Stimulated activated memory B cell treated with anti-CD40 and anti-IgM and Interleukin-4, amounts not matched to agents 10 μg/mL and 1 μg/mL and 100 μg/mL, for 72 hours (primary cell): ENCODE measurements at regions not wholly inside any gene's neighbourhood (a gene's known extent, or its start where the extent isn't known, plus 50 kb on each side); places are given as distances from the start of the nearest gene placed in this dataset.
"Not testable (repeated sequence)": the region's sequence is repeated elsewhere in the genome, so short reads cannot be mapped to it uniquely, and the experiment has no call there.

Experiments used
- ATAC-seq: fragments of 150-1000 bp; cut with Tn5 transposase; 2 replicates; pipeline ENCODE4 v1.10.0; 2021
- H3K27ac Mint-ChIP-seq: one replicate; pipeline ENCODE4 v1.8.0; 2022; ENCODE audit warnings: mild to moderate bottlenecking, mixed read lengths
- H3K27me3 Mint-ChIP-seq: one replicate; pipeline ENCODE4 v1.8.0; 2022; ENCODE audit warnings: mixed read lengths
- H3K36me3 Mint-ChIP-seq: one replicate; pipeline ENCODE4 v1.8.0; 2022; ENCODE audit warnings: mixed read lengths
- H3K4me1 Mint-ChIP-seq: one replicate; pipeline ENCODE4 v1.8.0; 2022; ENCODE audit warnings: mixed read lengths
- H3K4me3 Mint-ChIP-seq: one replicate; pipeline ENCODE4 v1.8.0; 2022; ENCODE audit warnings: mild to moderate bottlenecking, moderate library complexity, mixed read lengths
- H3K9me3 Mint-ChIP-seq: one replicate; pipeline ENCODE4 v1.8.0; 2022; ENCODE audit warnings: mixed read lengths

- Mint-ChIP-seq H3K4me1 (no peaks in the 10 kb centered on the region), H3K36me3 (no peaks in the 10 kb centered on the region), H3K27me3 (no peaks in the 10 kb centered on the region), H3K4me3 (no peak overlapping the region), H3K9me3 (no peaks in the 10 kb centered on the region), H3K27ac (no peak overlapping the region)
- ATAC-seq: no peak
Observed at GRCh38 chr3:5951026-5951425, 763.5 kb downstream of the EDEM1 start.

GRCh38 chr3:5972586-5972985 is 785.1 kb downstream of the EDEM1 start:
- Mint-ChIP-seq H3K9me3 (peaks cover 4% of the 10 kb centered on the region), H3K4me3 (no peak overlapping the region)

GRCh38 chr3:5974630-5975322 is 787.3 kb downstream of the EDEM1 start:
- peak; percentile 28 for ATAC-seq
- Mint-ChIP-seq H3K9me3 (peaks cover 3% of the 10 kb centered on the region), H3K27me3 (no peaks in the 10 kb centered on the region), H3K27ac (no peak overlapping the region), H3K4me3 (no peak overlapping the region), H3K36me3 (no peaks in the 10 kb centered on the region), H3K4me1 (no peaks in the 10 kb centered on the region)

More at GRCh38 chr3:5972586-5972985, 785.1 kb downstream of the EDEM1 start:
- no peak for ATAC-seq
- Mint-ChIP-seq H3K4me1 (no peaks in the 10 kb centered on the region), H3K27me3 (no peaks in the 10 kb centered on the region), H3K36me3 (no peaks in the 10 kb centered on the region), H3K27ac (no peak overlapping the region)

GRCh38 chr3:5977331-5977730 is 789.8 kb downstream of the EDEM1 start:
- Mint-ChIP-seq H3K36me3 (peaks cover 5% of the 10 kb centered on the region), H3K27ac (no peak overlapping the region), H3K27me3 (peaks cover 7% of the 10 kb centered on the region), H3K4me1 (no peaks in the 10 kb centered on the region), H3K4me3 (no peak overlapping the region), H3K9me3 (peaks cover 10% of the 10 kb centered on the region)
- no peak for ATAC-seq

- Mint-ChIP-seq H3K27ac (no peak overlapping the region), H3K4me1 (no peaks in the 10 kb centered on the region), H3K27me3 (peaks cover 9% of the 10 kb centered on the region), H3K36me3 (peaks cover 5% of the 10 kb centered on the region), H3K4me3 (no peak overlapping the region), H3K9me3 (peaks cover 7% of the 10 kb centered on the region)
- no peak for ATAC-seq
Observed at GRCh38 chr3:5980475-5980874, 793.0 kb downstream of the EDEM1 start.

GRCh38 chr3:5994651-5995050 is 807.1 kb downstream of the EDEM1 start:
- H3K9me3 Mint-ChIP-seq: peaks cover 3% of the 10 kb centered on the region
- ATAC-seq: no peak
- no peak overlapping the region for H3K27ac Mint-ChIP-seq
- H3K4me1 Mint-ChIP-seq: no peaks in the 10 kb centered on the region
- no peaks in the 10 kb centered on the region for H3K36me3 Mint-ChIP-seq
- H3K27me3 Mint-ChIP-seq: no peaks in the 10 kb centered on the region
- H3K4me3 Mint-ChIP-seq: no peak overlapping the region

- peaks cover 7% of the 10 kb centered on the region for H3K9me3 Mint-ChIP-seq
- no peaks in the 10 kb centered on the region for H3K27me3 Mint-ChIP-seq
- no peaks in the 10 kb centered on the region for H3K4me1 Mint-ChIP-seq
- H3K27ac Mint-ChIP-seq: no peak overlapping the region
- ATAC-seq: no peak
- no peaks in the 10 kb centered on the region for H3K36me3 Mint-ChIP-seq
- H3K4me3 Mint-ChIP-seq: no peak overlapping the region
Observed at GRCh38 chr3:6018456-6018855, 830.9 kb downstream of the EDEM1 start.

- Mint-ChIP-seq H3K4me1 (no peaks in the 10 kb centered on the region), H3K27me3 (no peaks in the 10 kb centered on the region), H3K4me3 (no peak overlapping the region), H3K36me3 (no peaks in the 10 kb centered on the region), H3K27ac (no peak overlapping the region), H3K9me3 (peaks cover 10% of the 10 kb centered on the region)
- no peak for ATAC-seq
Observed at GRCh38 chr3:6022621-6023020, 835.1 kb downstream of the EDEM1 start.

GRCh38 chr3:6025032-6025431 is 835.9 kb upstream of the GRM7 start:
- ATAC-seq: no peak
- peaks cover 13% of the 10 kb centered on the region for H3K9me3 Mint-ChIP-seq
- no peaks in the 10 kb centered on the region for H3K4me1 Mint-ChIP-seq
- H3K4me3 Mint-ChIP-seq: no peak overlapping the region
- H3K27ac Mint-ChIP-seq: no peak overlapping the region
- no peaks in the 10 kb centered on the region for H3K36me3 Mint-ChIP-seq
- H3K27me3 Mint-ChIP-seq: no peaks in the 10 kb centered on the region

GRCh38 chr3:6030648-6031047 is 830.3 kb upstream of the GRM7 start:
- not testable (repeated sequence) for H3K27ac Mint-ChIP-seq, H3K27me3 Mint-ChIP-seq, H3K36me3 Mint-ChIP-seq, H3K4me3 Mint-ChIP-seq, ATAC-seq, H3K4me1 Mint-ChIP-seq
- peaks cover 19% of the 10 kb centered on the region for H3K9me3 Mint-ChIP-seq

- no peaks in the 10 kb centered on the region for H3K4me1 Mint-ChIP-seq
- peaks cover 12% of the 10 kb centered on the region for H3K9me3 Mint-ChIP-seq
- H3K36me3 Mint-ChIP-seq: no peaks in the 10 kb centered on the region
- H3K4me3 Mint-ChIP-seq: no peak overlapping the region
- ATAC-seq: no peak
- H3K27me3 Mint-ChIP-seq: no peaks in the 10 kb centered on the region
- no peak overlapping the region for H3K27ac Mint-ChIP-seq
Observed at GRCh38 chr3:6035626-6036025, 825.3 kb upstream of the GRM7 start.

DNA sequence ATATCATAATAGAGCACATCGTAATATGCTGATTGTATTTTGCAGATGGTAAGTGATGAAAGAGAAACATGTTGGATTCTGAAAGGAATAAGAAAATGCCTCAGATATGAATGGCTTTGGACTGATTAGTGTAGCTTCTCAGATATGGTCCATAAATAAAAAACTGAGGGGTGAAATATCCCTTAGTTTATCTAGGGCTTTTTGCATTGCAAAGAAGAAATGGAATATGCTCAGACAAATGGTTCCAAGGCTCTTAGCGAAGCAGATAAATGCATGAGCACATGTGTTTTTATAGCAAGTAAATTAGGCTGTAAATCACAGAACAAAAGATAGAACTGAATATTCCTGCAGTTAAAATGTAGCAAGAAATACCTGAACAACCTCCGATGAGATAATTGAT is 820.9 kb upstream of the GRM7 start:
- H3K4me1 Mint-ChIP-seq: no peaks in the 10 kb centered on the region
- peaks cover 4% of the 10 kb centered on the region for H3K9me3 Mint-ChIP-seq
- H3K27ac Mint-ChIP-seq: no peak overlapping the region
- no peaks in the 10 kb centered on the region for H3K36me3 Mint-ChIP-seq
- H3K27me3 Mint-ChIP-seq: no peaks in the 10 kb centered on the region
- ATAC-seq: no peak
- no peak overlapping the region for H3K4me3 Mint-ChIP-seq

GRCh38 chr3:6041894-6042293 is 819.0 kb upstream of the GRM7 start:
- H3K27ac Mint-ChIP-seq: no peak overlapping the region
- H3K4me1 Mint-ChIP-seq: no peaks in the 10 kb centered on the region
- H3K36me3 Mint-ChIP-seq: no peaks in the 10 kb centered on the region
- ATAC-seq: no peak
- no peak overlapping the region for H3K4me3 Mint-ChIP-seq
- H3K27me3 Mint-ChIP-seq: no peaks in the 10 kb centered on the region
- H3K9me3 Mint-ChIP-seq: peaks cover 5% of the 10 kb centered on the region

- Mint-ChIP-seq H3K27ac (no peak overlapping the region), H3K36me3 (no peaks in the 10 kb centered on the region), H3K4me1 (no peaks in the 10 kb centered on the region), H3K4me3 (no peak overlapping the region), H3K27me3 (no peaks in the 10 kb centered on the region), H3K9me3 (peaks cover 21% of the 10 kb centered on the region)
- no peak for ATAC-seq
Observed at GRCh38 chr3:6047016-6047415, 813.9 kb upstream of the GRM7 start.

DNA sequence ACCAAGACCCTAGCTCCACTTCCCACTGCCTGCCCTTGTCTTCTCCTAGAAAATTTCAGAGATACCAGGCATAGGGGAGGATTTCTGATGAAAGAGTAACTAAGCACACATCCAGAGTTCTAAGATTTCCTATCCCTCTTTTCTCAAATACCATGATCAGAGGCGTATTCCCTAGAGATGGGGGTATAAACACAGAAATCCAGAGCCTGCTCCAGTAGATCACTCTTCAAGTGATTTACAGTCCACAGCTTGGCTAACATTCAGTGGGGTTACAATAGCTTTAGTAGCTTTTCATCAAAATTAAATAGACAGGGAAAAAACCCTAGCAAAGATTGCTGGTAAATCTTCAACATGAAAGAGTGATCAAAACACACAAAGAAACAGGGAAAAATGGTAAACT is 800.7 kb upstream of the GRM7 start:
- no peak for ATAC-seq
- H3K4me1 Mint-ChIP-seq: no peaks in the 10 kb centered on the region

DNA sequence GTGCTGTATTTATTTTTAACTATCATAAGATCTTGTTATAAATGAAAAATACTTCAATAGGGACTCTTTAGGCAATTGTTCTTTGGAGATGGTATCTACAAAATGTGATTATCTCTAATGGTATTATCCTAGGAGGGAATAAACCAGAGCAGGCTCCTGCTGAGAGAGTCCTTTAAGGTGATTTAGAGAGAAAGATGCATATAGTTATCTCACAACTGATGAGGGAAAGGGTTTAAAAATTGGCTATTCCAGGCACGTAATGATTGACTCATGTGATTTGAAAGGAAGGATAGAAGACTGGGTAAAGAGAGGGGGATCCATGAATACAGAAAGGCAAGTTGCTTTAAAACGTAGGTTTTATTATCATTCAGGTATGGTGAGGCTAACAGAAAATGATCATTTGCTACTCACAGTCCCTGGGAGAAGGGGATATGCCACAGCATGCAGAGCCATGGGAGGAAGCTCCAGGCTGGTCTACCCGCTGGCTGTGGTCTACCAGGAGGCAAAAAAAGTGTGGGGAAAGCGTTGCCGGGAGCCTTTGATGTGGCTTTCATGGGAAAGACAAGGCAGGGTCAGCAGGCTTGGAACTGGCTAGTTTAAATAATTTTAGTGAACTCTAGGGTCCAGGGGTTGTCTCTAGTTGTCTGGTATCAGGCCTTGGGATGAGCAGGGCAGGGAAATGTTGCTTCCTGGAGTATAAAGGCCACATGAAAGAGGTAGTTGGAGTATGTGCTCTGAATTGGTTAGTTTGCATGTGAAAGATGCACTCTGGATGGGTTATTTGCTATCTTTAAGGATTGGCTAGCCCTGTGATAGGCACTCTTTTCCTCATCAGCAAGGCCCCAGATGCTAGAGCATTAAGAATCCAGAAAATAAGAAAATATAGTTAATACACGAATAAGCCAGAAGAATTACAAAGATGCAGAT is 798.4 kb upstream of the GRM7 start:
- no peaks in the 10 kb centered on the region for H3K27me3 Mint-ChIP-seq
- no peaks in the 10 kb centered on the region for H3K9me3 Mint-ChIP-seq
- peak; percentile 34 for ATAC-seq
- no peaks in the 10 kb centered on the region for H3K4me1 Mint-ChIP-seq
- H3K4me3 Mint-ChIP-seq: no peak overlapping the region
- no peak overlapping the region for H3K27ac Mint-ChIP-seq
- no peaks in the 10 kb centered on the region for H3K36me3 Mint-ChIP-seq

More for the DNA sequence above, 800.7 kb upstream of the GRM7 start:
- Mint-ChIP-seq H3K27ac (no peak overlapping the region), H3K27me3 (no peaks in the 10 kb centered on the region), H3K36me3 (no peaks in the 10 kb centered on the region), H3K4me3 (no peak overlapping the region), H3K9me3 (no peaks in the 10 kb centered on the region)
